Hepatocyte (in vitro differentiated cells): ENCODE measurements at regions not wholly inside any gene's neighbourhood (a gene's known extent, or its start where the extent isn't known, plus 50 kb on each side); places are given as distances from the start of the nearest gene placed in this dataset.

ENCODE experiments used
- CTCF ChIP-seq: fragments of 200-600 bp; sonication (generic); IDR thresholded peaks from 2 replicates; pipeline ENCODE4 v1.5.1; 2016; ENCODE audit warnings: antibody characterized with exemption, mild to moderate bottlenecking; ENCODE audit not compliant: poor library complexity
- EZH2 ChIP-seq: fragments of 200-600 bp; sonication (generic); IDR thresholded peaks from 2 replicates; pipeline ENCODE4 v1.6.1; 2016; ENCODE audit warnings: antibody characterized with exemption, mild to moderate bottlenecking, borderline replicate concordance

GRCh38 chr17:83190601-83191387 lies 111.4 kb downstream of the METRNL start:
- no peak for TF ChIP-seq EZH2
- no peak for TF ChIP-seq CTCF
